DND-41 (cell line): ENCODE measurements at regions not wholly inside any gene's neighbourhood (a gene's known extent, or its start where the extent isn't known, plus 50 kb on each side); places are given as distances from the start of the nearest gene placed in this dataset.

Experiments
- ATAC-seq: fragments of 200-7000 bp; cut with Tn5 transposase; 3 replicates; pipeline ENCODE4 v1.9.1; 2021; ENCODE audit warnings: low read depth; ENCODE audit not compliant: insufficient read depth
- DNase-seq: peaks from one replicate; pipeline ENCODE4 v3.0.0-alpha.2; 2020
- H2AFZ ChIP-seq: 2 replicates; pipeline ENCODE4 v1.6.0; 2012; ENCODE audit warnings: low read depth, low read length
- H3K27ac ChIP-seq: 2 replicates; pipeline ENCODE4 v1.5.1; 2012; ENCODE audit warnings: low read length, inconsistent platforms
- H3K27me3 ChIP-seq: fragments of 200-600 bp; sonication (generic); 2 replicates; pipeline ENCODE4 v1.6.0; 2012; ENCODE audit warnings: low read length, mild to moderate bottlenecking, inconsistent platforms; ENCODE audit not compliant: insufficient read depth, poor library complexity
- H3K36me3 ChIP-seq: 2 replicates; pipeline ENCODE4 v1.5.1; 2012; ENCODE audit warnings: low read length, inconsistent platforms; ENCODE audit not compliant: insufficient read depth
- H3K4me1 ChIP-seq: 2 replicates; pipeline ENCODE4 v1.5.1; 2012; ENCODE audit warnings: mild to moderate bottlenecking, low read length; ENCODE audit not compliant: insufficient read depth
- H3K4me2 ChIP-seq: 2 replicates; pipeline ENCODE4 v1.6.0; 2012; ENCODE audit warnings: mild to moderate bottlenecking, moderate library complexity, low read length, inconsistent platforms; ENCODE audit not compliant: insufficient read depth
- H3K4me3 ChIP-seq, 2 experiments: fragments of 200-600 bp in 1 of 2; shearing (Covaris generic) in 1 of 2; 2 replicates each; pipeline ENCODE4 v1.5.1; 2012 to 2016; ENCODE audit warnings: inconsistent platforms in 2 of 2, low read length in 2 of 2, mild to moderate bottlenecking in 2 of 2, low read depth in 1 of 2, moderate library complexity in 1 of 2
- H3K79me2 ChIP-seq: 2 replicates; pipeline ENCODE4 v1.6.0; 2012; ENCODE audit warnings: low read length, inconsistent platforms; ENCODE audit not compliant: insufficient read depth
- H3K9ac ChIP-seq: 2 replicates; pipeline ENCODE4 v1.6.0; 2012; ENCODE audit warnings: low read depth, mild to moderate bottlenecking, inconsistent platforms, low read length, moderate library complexity
- H3K9me3 ChIP-seq: 2 replicates; pipeline ENCODE4 v1.5.1; 2012; ENCODE audit warnings: low read length, moderate library complexity, mild to moderate bottlenecking, inconsistent platforms; ENCODE audit not compliant: insufficient read depth, severe bottlenecking
- H4K20me1 ChIP-seq: 2 replicates; pipeline ENCODE4 v1.6.0; 2012; ENCODE audit warnings: low read length; ENCODE audit not compliant: insufficient read depth
- CTCF ChIP-seq: IDR thresholded peaks from 2 replicates; pipeline ENCODE4 v1.5.1; 2012; ENCODE audit warnings: borderline replicate concordance, low read length, moderate library complexity, mild to moderate bottlenecking; ENCODE audit not compliant: poor library complexity, severe bottlenecking; ENCODE audit errors: extremely low read depth
- EZH2 ChIP-seq: IDR thresholded peaks from 3 replicates; pipeline ENCODE4 v1.6.1; 2012; ENCODE audit warnings: borderline replicate concordance, low read depth, mild to moderate bottlenecking, moderate library complexity, low read length, inconsistent platforms; ENCODE audit not compliant: severe bottlenecking

GRCh38 chr16:5578980-5579379, 481.4 kb upstream of the EEF2KMT start:
- peaks cover 4% of the 10 kb centered on the region for H3K27me3 ChIP-seq
- H3K4me2 ChIP-seq: no peak overlapping the region
- H3K9me3 ChIP-seq: no peaks in the 10 kb centered on the region
- no peak overlapping the region for H3K27ac ChIP-seq
- no peak for DNase-seq
- H3K36me3 ChIP-seq: no peaks in the 10 kb centered on the region
- TF ChIP-seq EZH2 (no peak), CTCF (no peak)
- no peaks in the 10 kb centered on the region for H3K79me2 ChIP-seq
- H3K9ac ChIP-seq: no peak overlapping the region
- no peak overlapping the region for H3K4me3 ChIP-seq
- H2AFZ ChIP-seq: no peak overlapping the region
- ATAC-seq: no peak
- peaks cover 2% of the 10 kb centered on the region; the same call in 1 of the 2 replicates for H4K20me1 ChIP-seq
- H3K4me1 ChIP-seq: no peaks in the 10 kb centered on the region

- Histone ChIP-seq H3K27me3 (peaks cover 4% of the 10 kb centered on the region), H3K4me2 (no peak overlapping the region), H4K20me1 (peaks cover 2% of the 10 kb centered on the region; the same call in 1 of the 2 replicates), H3K4me1 (no peaks in the 10 kb centered on the region), H3K36me3 (no peaks in the 10 kb centered on the region), H3K27ac (no peak overlapping the region), H3K4me3 (no peak overlapping the region), H3K79me2 (no peaks in the 10 kb centered on the region), H2AFZ (no peak overlapping the region), H3K9me3 (no peaks in the 10 kb centered on the region), H3K9ac (no peak overlapping the region)
- TF ChIP-seq CTCF (no peak), EZH2 (no peak)
- ATAC-seq (no peak), DNase-seq (no peak)
These were observed 479.9 kb upstream of the EEF2KMT start for GRCh38 chr16:5577463-5577862.

GRCh38 chr16:5575646-5576245, 478.2 kb upstream of the EEF2KMT start:
- no peaks in the 10 kb centered on the region for H3K79me2 ChIP-seq
- no peaks in the 10 kb centered on the region; the same call in 1 of the 2 replicates for H4K20me1 ChIP-seq
- no peak overlapping the region for H2AFZ ChIP-seq
- no peak overlapping the region for H3K4me3 ChIP-seq
- H3K4me2 ChIP-seq: no peak overlapping the region
- H3K9ac ChIP-seq: no peak overlapping the region
- H3K36me3 ChIP-seq: no peaks in the 10 kb centered on the region
- DNase-seq (no peak), ATAC-seq (no peak)
- no peaks in the 10 kb centered on the region for H3K9me3 ChIP-seq
- TF ChIP-seq CTCF: no peak
- no peak for TF ChIP-seq EZH2
- no peak overlapping the region for H3K27ac ChIP-seq
- no peaks in the 10 kb centered on the region for H3K4me1 ChIP-seq
- peaks cover 4% of the 10 kb centered on the region for H3K27me3 ChIP-seq
